B cell (primary cell): ENCODE measurements at regions not wholly inside any gene's neighbourhood (a gene's known extent, or its start where the extent isn't known, plus 50 kb on each side); places are given as distances from the start of the nearest gene placed in this dataset.

Source experiments
- EZH2 ChIP-seq: IDR thresholded peaks from 2 replicates; pipeline ENCODE4 v1.6.1; 2012; ENCODE audit warnings: borderline replicate concordance, low read depth, mild to moderate bottlenecking, moderate library complexity, low read length; ENCODE audit not compliant: insufficient read depth, poor library complexity, severe bottlenecking
- TF ChIP-seq, protein P1 (sequence below): fragments of 200-600 bp; IDR thresholded peaks from one replicate; pipeline ENCODE4 v1.8.0; 2022; ENCODE audit warnings: antibody characterized with exemption, mild to moderate bottlenecking

DNA sequence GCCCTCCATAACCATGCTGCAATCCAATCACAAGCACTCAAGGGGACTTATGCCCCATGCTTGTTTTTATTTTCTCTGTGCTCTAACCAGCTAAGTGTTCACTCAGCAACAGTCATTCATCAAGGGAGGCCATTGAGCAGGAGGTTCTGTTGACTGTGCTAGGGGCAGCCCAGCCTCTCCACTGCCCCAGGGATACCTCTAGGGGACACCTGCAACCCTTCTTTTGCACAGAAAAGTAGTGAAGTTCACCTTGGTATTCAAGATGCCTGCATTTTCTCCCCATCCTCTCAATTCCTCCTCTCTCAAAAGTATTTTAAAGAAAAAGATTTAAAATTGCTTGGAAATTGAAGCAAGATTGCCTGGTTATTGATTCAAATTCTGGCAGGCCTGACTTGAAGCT, 124.7 kb upstream of the GNAO1 start:
- TF ChIP-seq, protein P1, sequence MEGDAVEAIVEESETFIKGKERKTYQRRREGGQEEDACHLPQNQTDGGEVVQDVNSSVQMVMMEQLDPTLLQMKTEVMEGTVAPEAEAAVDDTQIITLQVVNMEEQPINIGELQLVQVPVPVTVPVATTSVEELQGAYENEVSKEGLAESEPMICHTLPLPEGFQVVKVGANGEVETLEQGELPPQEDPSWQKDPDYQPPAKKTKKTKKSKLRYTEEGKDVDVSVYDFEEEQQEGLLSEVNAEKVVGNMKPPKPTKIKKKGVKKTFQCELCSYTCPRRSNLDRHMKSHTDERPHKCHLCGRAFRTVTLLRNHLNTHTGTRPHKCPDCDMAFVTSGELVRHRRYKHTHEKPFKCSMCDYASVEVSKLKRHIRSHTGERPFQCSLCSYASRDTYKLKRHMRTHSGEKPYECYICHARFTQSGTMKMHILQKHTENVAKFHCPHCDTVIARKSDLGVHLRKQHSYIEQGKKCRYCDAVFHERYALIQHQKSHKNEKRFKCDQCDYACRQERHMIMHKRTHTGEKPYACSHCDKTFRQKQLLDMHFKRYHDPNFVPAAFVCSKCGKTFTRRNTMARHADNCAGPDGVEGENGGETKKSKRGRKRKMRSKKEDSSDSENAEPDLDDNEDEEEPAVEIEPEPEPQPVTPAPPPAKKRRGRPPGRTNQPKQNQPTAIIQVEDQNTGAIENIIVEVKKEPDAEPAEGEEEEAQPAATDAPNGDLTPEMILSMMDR: no peak
- TF ChIP-seq EZH2: no peak
